Esophagus squamous epithelium (tissue), 5 donors: ENCODE measurements at regions not wholly inside any gene's neighbourhood (a gene's known extent, or its start where the extent isn't known, plus 50 kb on each side); places are given as distances from the start of the nearest gene placed in this dataset.
A peak's percentile ranks its signal among the peaks of the same experiment; 100 is the strongest.

ENCODE experiments used
- DNase-seq: peaks from one replicate; lab custom pipeline; 2025; lab: John Stamatoyannopoulos, UW
- H3K27ac ChIP-seq, 4 donors: fragments of 200-600 bp; sonication (generic); one replicate each; pipeline ENCODE4 v1.5.1; 2016 to 2019; ENCODE audit warnings: mild to moderate bottlenecking in 1 of 4
- H3K27me3 ChIP-seq, 4 donors: fragments of 200-600 bp; sonication (generic); 1 replicate in 3 of 4; 2 replicates in 1 of 4; pipeline versions ENCODE4 v1.5.1 to v1.6.0; 2017 to 2021; ENCODE audit warnings: antibody characterized with exemption in 1 of 4
- H3K36me3 ChIP-seq, 3 donors: fragments of 200-600 bp; sonication (generic); one replicate each; pipeline ENCODE4 v1.5.1; 2016 to 2019
- H3K4me1 ChIP-seq, 3 donors: fragments of 200-600 bp; sonication (generic); one replicate each; pipeline ENCODE4 v1.5.1; 2017 to 2019
- H3K4me3 ChIP-seq, 4 donors: fragments of 200-600 bp; sonication (generic); 1 replicate in 3 of 4; 2 replicates in 1 of 4; pipeline ENCODE4 v1.5.1; 2016 to 2019; ENCODE audit warnings: mild to moderate bottlenecking in 2 of 4, moderate library complexity in 1 of 4
- H3K9me3 ChIP-seq, 3 donors: fragments of 200-600 bp; sonication (generic); one replicate each; pipeline ENCODE4 v1.5.1; 2016 to 2019
- CTCF ChIP-seq, 6 experiments: fragments of 450-650 bp in 4 of 6; fragments of 200-600 bp in 2 of 6; sonication (generic) in 2 of 6; IDR thresholded peaks; one replicate each; pipeline ENCODE4 v1.5.1; 2016 to 2019; ENCODE audit warnings: antibody characterized with exemption in 6 of 6, mild to moderate bottlenecking in 4 of 6, moderate library complexity in 4 of 6
- POLR2A ChIP-seq, 4 donors: fragments of 450-650 bp; IDR thresholded peaks; one replicate each; pipeline ENCODE4 v1.6.1; 2017; ENCODE audit warnings: antibody characterized with exemption in 4 of 4, mild to moderate bottlenecking in 4 of 4, moderate library complexity in 3 of 4
- WGBS, 2 donors: methylation state at CpG; one replicate each; pipeline ENCODE4 v1.1.5; 2018; 5-methylcytosine and 5-hydroxymethylcytosine counted together
- intact Hi-C: fragments of 100-400 bp; cut with DNase I; formaldehyde crosslinking; loops from one replicate; pipeline ENCODE4 v1.15.0; 2022
- donor health status: DM: yes; HTN: yes; CAD: no.

GRCh38 chr3:106004826-106005225 lies 136.0 kb upstream of the CBLB start:
- Histone ChIP-seq H3K4me1 (peaks cover 0 to 25% (median 0%) of the 10 kb centered on the region in 3 donors), H3K4me3 (peak overlapping the region in 1 of 4 donors; percentile 11), H3K9me3 (no peaks in the 10 kb centered on the region), H3K27ac (no peak overlapping the region), H3K27me3 (no peaks in the 10 kb centered on the region), H3K36me3 (no peaks in the 10 kb centered on the region)
- TF ChIP-seq POLR2A (IDR thresholded peaks at IDR 0.05) (no peak), CTCF (IDR thresholded peaks at IDR 0.05) (no peak)
- 81 to 82% methylated on average over 3 of the region's 3 CpGs for WGBS, 2 donors
- DNase-seq: no peak
- intact Hi-C loops: no loop called here

GRCh38 chr3:106006001-106006400 lies 137.2 kb upstream of the CBLB start:
- Histone ChIP-seq H3K27me3 (no peaks in the 10 kb centered on the region), H3K4me3 (no peak overlapping the region), H3K9me3 (no peaks in the 10 kb centered on the region), H3K27ac (peak overlapping the region in 2 of 4 donors; percentile 11 to 65), H3K36me3 (no peaks in the 10 kb centered on the region), H3K4me1 (peaks cover 0 to 25% (median 0%) of the 10 kb centered on the region in 3 donors)
- no peak for DNase-seq
- no peak for TF ChIP-seq POLR2A (IDR thresholded peaks at IDR 0.05)
- TF ChIP-seq CTCF (IDR thresholded peaks at IDR 0.05): no peak
- intact Hi-C loops: no loop called here
- 31 to 45% methylated on average over 5 of the region's 5 CpGs for WGBS, 2 donors

- H3K27ac ChIP-seq: peak overlapping the region in 2 of 4 donors; percentile 11 to 65
- H3K9me3 ChIP-seq: no peaks in the 10 kb centered on the region
- no peak overlapping the region for H3K4me3 ChIP-seq
- intact Hi-C loops: no loop called here
- DNase-seq: no peak
- peaks cover 0 to 25% (median 0%) of the 10 kb centered on the region in 3 donors for H3K4me1 ChIP-seq
- H3K36me3 ChIP-seq: no peaks in the 10 kb centered on the region
- TF ChIP-seq POLR2A (IDR thresholded peaks at IDR 0.05): no peak
- no peak for TF ChIP-seq CTCF (IDR thresholded peaks at IDR 0.05)
- 38 to 53% methylated on average over 2 of the region's 2 CpGs for WGBS, 2 donors
- no peaks in the 10 kb centered on the region for H3K27me3 ChIP-seq
These were observed 137.8 kb upstream of the CBLB start for GRCh38 chr3:106006571-106006970.

DNA sequence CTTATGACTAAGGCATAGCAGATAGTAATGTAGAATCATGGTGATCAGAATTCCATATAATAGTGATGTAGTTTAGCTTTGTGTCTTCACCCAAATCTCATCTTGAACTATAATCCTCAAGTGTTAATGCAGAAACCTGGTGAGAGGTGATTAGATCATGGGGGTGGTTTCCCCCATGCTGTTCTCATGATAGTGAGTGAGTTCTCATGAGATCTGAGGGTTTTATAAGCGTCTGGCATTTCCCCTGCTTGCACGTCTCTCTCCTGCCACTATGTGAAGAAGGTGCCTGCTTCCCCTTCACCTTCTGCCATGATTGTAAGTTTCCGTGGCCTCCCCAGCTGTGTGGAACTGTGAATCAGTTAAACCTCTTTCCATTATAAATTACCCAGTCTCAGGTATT lies 138.7 kb upstream of the CBLB start:
- 86 to 92% methylated on average over 1 to 3 of the region's 3 CpGs for whole genome bisulfite sequencing, 2 donors
- Histone ChIP-seq H3K36me3 (no peaks in the 10 kb centered on the region), H3K4me3 (no peak overlapping the region), H3K27ac (no peak overlapping the region), H3K4me1 (peaks cover 0 to 25% (median 0%) of the 10 kb centered on the region in 3 donors), H3K9me3 (no peaks in the 10 kb centered on the region), H3K27me3 (no peaks in the 10 kb centered on the region)
- intact Hi-C loops: no loop called here
- DNase-seq: no peak
- TF ChIP-seq POLR2A (IDR thresholded peaks at IDR 0.05): no peak
- no peak for TF ChIP-seq CTCF (IDR thresholded peaks at IDR 0.05)

GRCh38 chr3:106008766-106009165 lies 140.0 kb upstream of the CBLB start:
- 87 to 90% methylated on average over 1 of the region's 1 CpG for WGBS, 2 donors
- TF ChIP-seq POLR2A (IDR thresholded peaks at IDR 0.05) (no peak), CTCF (IDR thresholded peaks at IDR 0.05) (no peak)
- H3K36me3 ChIP-seq: no peaks in the 10 kb centered on the region
- DNase-seq: no peak
- no peak overlapping the region for H3K27ac ChIP-seq
- H3K4me3 ChIP-seq: no peak overlapping the region
- no peaks in the 10 kb centered on the region for H3K27me3 ChIP-seq
- intact Hi-C loops: no loop called here
- no peaks in the 10 kb centered on the region for H3K9me3 ChIP-seq
- peaks cover 0 to 28% (median 0%) of the 10 kb centered on the region in 3 donors for H3K4me1 ChIP-seq
